MM.1S (cell line): ENCODE measurements at regions not wholly inside any gene's neighbourhood (a gene's known extent, or its start where the extent isn't known, plus 50 kb on each side); places are given as distances from the start of the nearest gene placed in this dataset.

Source experiments
- DNase-seq: peaks from one replicate; pipeline ENCODE4 v3.0.0-alpha.2; 2015
- H2AFZ ChIP-seq: fragments of 300-600 bp; sonication (generic); 2 replicates; pipeline ENCODE4 v1.6.0; 2016; ENCODE audit warnings: antibody characterized with exemption, low read length
- H3F3A ChIP-seq: fragments of 300-600 bp; sonication (generic); 2 replicates; pipeline ENCODE4 v1.6.1; 2016; ENCODE audit warnings: mild to moderate bottlenecking, antibody characterized with exemption, low read length, moderate library complexity, mixed read lengths; ENCODE audit not compliant: insufficient read depth
- H3K27ac ChIP-seq: fragments of 300-600 bp; sonication (generic); 2 replicates; pipeline ENCODE4 v1.5.1; 2016; ENCODE audit warnings: mild to moderate bottlenecking, low read length
- H3K27me3 ChIP-seq: fragments of 300-600 bp; sonication (generic); replicated peaks from 2 replicates; pipeline ENCODE4 v1.6.0; 2016; ENCODE audit warnings: low read length; ENCODE audit not compliant: insufficient read depth
- H3K36me3 ChIP-seq: fragments of 300-600 bp; sonication (generic); replicated peaks from 2 replicates; pipeline ENCODE4 v1.6.1; 2016; ENCODE audit warnings: mild to moderate bottlenecking, low read length, mixed read lengths; ENCODE audit not compliant: insufficient read depth
- H3K4me1 ChIP-seq: fragments of 300-600 bp; sonication (generic); 2 replicates; pipeline ENCODE4 v1.6.1; 2016; ENCODE audit warnings: low read length, mixed read lengths
- H3K4me2 ChIP-seq: fragments of 300-600 bp; sonication (generic); 2 replicates; pipeline ENCODE4 v1.6.0; 2016; ENCODE audit warnings: low read depth, low read length
- H3K4me3 ChIP-seq: fragments of 300-600 bp; sonication (generic); 2 replicates; pipeline ENCODE4 v1.5.1; 2016; ENCODE audit warnings: low read length, mixed read lengths
- H3K79me2 ChIP-seq: fragments of 300-600 bp; sonication (generic); 2 replicates; pipeline ENCODE4 v1.6.1; 2016; ENCODE audit warnings: mixed run types, low read length, mixed read lengths
- H3K9ac ChIP-seq: fragments of 300-600 bp; sonication (generic); 2 replicates; pipeline ENCODE4 v1.6.1; 2016; ENCODE audit warnings: low read length, mixed read lengths
- H3K9me2 ChIP-seq: fragments of 300-600 bp; sonication (generic); replicated peaks from 2 replicates; pipeline ENCODE4 v1.6.1; 2016; ENCODE audit warnings: mild to moderate bottlenecking, low read length, mixed read lengths; ENCODE audit not compliant: insufficient read depth
- H3K9me3 ChIP-seq: fragments of 300-600 bp; sonication (generic); replicated peaks from 2 replicates; pipeline ENCODE4 v1.6.1; 2016; ENCODE audit warnings: mild to moderate bottlenecking, low read length, mixed read lengths; ENCODE audit not compliant: insufficient read depth
- H4K20me1 ChIP-seq: fragments of 300-600 bp; sonication (generic); 2 replicates; pipeline ENCODE4 v1.6.1; 2016; ENCODE audit warnings: mild to moderate bottlenecking, low read length, moderate library complexity, mixed read lengths; ENCODE audit not compliant: insufficient read depth
- CTCF ChIP-seq: fragments of 300-600 bp; sonication (generic); IDR thresholded peaks from 2 replicates; pipeline ENCODE4 v1.5.1; 2016; ENCODE audit warnings: antibody characterized with exemption, low read length, mixed read lengths
- EZH2 ChIP-seq: fragments of 300-600 bp; sonication (generic); optimal IDR thresholded peaks from 2 replicates; pipeline ENCODE3; 2017; ENCODE audit warnings: low read depth, mild to moderate bottlenecking, antibody characterized with exemption, low read length, mixed read lengths
- EZH2phosphoT487 ChIP-seq: fragments of 300-600 bp; sonication (generic); IDR thresholded peaks from 2 replicates; pipeline ENCODE4 v1.6.1; 2018; ENCODE audit warnings: antibody characterized with exemption, low read length

DNA sequence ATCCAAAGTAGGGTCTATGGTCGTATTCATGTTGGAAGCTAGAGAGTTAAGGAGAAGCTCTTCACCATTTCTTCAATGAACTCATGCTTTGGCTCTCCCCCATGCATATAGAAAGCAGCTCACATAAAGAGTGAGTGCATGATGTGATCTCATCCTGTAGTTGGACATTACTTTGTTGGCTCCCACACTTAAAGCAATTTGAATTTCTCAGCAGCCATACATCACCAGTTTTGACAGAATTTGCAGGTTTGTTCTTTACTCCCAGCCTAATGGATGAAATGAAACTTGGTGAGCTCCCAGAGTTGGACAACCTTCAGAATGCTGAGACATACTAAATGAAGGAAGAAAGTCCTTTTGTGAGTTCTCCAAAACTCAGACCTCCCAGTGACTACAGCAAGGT lies 613.5 kb downstream of the IQCM start:
- Histone ChIP-seq H3K27me3 (no peaks in the 10 kb centered on the region), H3F3A (no peaks in the 10 kb centered on the region), H3K9me3 (no peaks in the 10 kb centered on the region), H3K4me3 (no peak overlapping the region), H3K9me2 (no peaks in the 10 kb centered on the region), H3K79me2 (no peaks in the 10 kb centered on the region), H2AFZ (no peak overlapping the region), H3K9ac (no peak overlapping the region), H3K36me3 (no peaks in the 10 kb centered on the region), H3K27ac (no peak overlapping the region), H3K4me1 (no peaks in the 10 kb centered on the region), H4K20me1 (no peaks in the 10 kb centered on the region), H3K4me2 (no peak overlapping the region)
- TF ChIP-seq EZH2 (no peak), CTCF (no peak), EZH2phosphoT487 (no peak)
- DNase-seq: no peak

DNA sequence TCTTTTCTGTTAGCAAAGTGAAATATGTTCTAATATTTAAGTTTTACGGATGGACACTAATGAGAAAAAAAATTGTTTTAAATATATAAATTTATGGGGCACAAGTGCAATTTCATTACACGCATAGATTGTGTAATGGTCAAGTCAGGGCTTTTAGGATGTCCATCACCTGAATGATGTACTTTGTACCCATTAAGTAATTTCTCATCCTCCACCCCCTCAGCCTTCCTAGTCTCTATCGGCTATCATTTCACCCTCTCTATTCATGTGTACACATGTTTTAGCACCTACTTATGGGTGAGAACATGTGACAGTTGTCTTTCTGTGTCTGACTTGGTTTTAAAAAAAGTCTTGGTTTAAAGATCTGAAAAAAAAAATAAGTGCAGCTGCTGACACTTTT lies 616.0 kb downstream of the IQCM start:
- H3K4me3 ChIP-seq: no peak overlapping the region
- H3K27me3 ChIP-seq: no peaks in the 10 kb centered on the region
- no peak overlapping the region for H3K27ac ChIP-seq
- no peaks in the 10 kb centered on the region for H3F3A ChIP-seq
- H3K79me2 ChIP-seq: no peaks in the 10 kb centered on the region
- no peak overlapping the region for H3K4me2 ChIP-seq
- TF ChIP-seq EZH2phosphoT487 (no peak), EZH2 (no peak), CTCF (no peak)
- H3K36me3 ChIP-seq: no peaks in the 10 kb centered on the region
- no peaks in the 10 kb centered on the region for H3K9me2 ChIP-seq
- no peak overlapping the region for H3K9ac ChIP-seq
- no peaks in the 10 kb centered on the region for H3K9me3 ChIP-seq
- H4K20me1 ChIP-seq: no peaks in the 10 kb centered on the region
- H2AFZ ChIP-seq: no peak overlapping the region
- H3K4me1 ChIP-seq: no peaks in the 10 kb centered on the region
- DNase-seq: no peak

DNA sequence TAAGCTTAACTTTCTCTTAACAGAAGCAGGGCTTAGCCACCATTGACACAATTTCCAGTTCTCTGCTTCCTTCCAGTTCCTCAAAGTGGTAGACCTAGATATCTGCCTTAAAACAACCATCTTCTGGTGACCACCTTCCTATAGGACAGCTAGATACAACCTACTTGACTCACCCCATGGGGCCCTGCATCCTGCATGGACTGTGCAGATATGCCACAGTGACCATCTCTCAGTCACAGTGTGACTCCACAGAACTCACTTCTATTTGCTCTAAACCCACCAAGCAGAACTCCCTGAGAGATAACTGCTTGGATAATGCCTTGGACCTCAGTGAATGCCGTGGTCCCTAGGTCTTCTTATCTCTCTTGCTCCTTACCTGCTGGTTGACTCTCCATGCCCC lies 621.6 kb downstream of the IQCM start:
- Histone ChIP-seq H3K9me2 (no peaks in the 10 kb centered on the region), H3K9ac (no peak overlapping the region), H3K4me3 (no peak overlapping the region), H3K27ac (no peak overlapping the region), H3F3A (no peaks in the 10 kb centered on the region), H3K27me3 (no peaks in the 10 kb centered on the region), H3K36me3 (no peaks in the 10 kb centered on the region), H4K20me1 (no peaks in the 10 kb centered on the region), H3K79me2 (no peaks in the 10 kb centered on the region), H3K9me3 (no peaks in the 10 kb centered on the region), H3K4me1 (no peaks in the 10 kb centered on the region), H2AFZ (no peak overlapping the region), H3K4me2 (no peak overlapping the region)
- DNase-seq: no peak
- TF ChIP-seq EZH2phosphoT487: no peak
- no peak for TF ChIP-seq EZH2
- TF ChIP-seq CTCF: no peak
